Fibroblast of skin of scalp (primary cell): ENCODE measurements at regions not wholly inside any gene's neighbourhood (a gene's known extent, or its start where the extent isn't known, plus 50 kb on each side); places are given as distances from the start of the nearest gene placed in this dataset.
"Not testable (repeated sequence)": the region's sequence is repeated elsewhere in the genome, so short reads cannot be mapped to it uniquely, and the experiment has no call there.

Experiments used
- DNase-seq: peaks from one replicate; pipeline ENCODE4 v3.0.0-alpha.2; 2013

- DNase-seq = no peak
These were observed 465.8 kb upstream of the ANO5 start for GRCh38 chr11:21727102-21727501.

DNA sequence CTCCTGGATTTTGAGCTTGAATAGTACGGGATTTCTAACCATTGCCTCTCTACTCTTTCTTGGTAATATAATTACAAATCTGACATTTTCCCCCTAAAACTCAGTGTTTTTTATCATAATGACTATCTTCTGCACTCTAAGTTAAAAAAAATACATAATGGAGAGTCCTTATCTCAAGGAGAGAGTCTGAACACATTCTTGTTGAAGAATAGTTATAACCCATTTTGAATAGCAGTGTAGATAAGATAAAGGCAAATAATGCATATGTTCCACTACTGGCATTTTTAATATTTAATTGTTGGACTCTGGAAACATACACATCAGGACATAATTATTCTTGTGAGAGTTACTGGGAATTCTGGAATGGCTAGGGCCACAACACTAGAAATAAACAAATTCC, 456.5 kb upstream of the ANO5 start:
- DNase-seq = no peak

GRCh38 chr11:21752475-21753243, 440.2 kb upstream of the ANO5 start:
- DNase-seq = not testable (repeated sequence)

- DNase-seq = not testable (repeated sequence)
These were observed 439.6 kb upstream of the ANO5 start for GRCh38 chr11:21753244-21753767.

DNA sequence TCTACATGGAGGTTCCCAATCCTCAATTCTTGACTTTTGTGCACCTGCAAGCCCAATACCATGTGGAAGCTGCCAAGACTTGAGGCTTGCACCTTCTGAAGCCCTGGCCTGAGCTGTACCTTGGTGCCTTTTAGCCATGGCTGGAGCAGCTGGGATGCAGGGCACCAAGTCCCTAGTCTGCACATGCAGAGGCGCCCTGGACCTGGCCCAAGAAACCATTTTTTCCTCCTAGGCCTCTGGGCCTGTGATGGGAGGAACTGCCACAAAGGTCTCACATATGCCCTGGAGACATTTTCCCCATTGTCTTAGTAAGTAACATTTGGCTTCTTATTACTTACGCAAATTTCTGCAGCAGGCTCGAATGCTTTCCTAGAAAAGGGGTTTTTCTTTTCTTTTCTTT, 431.9 kb upstream of the ANO5 start:
- no peak for DNase-seq

DNA sequence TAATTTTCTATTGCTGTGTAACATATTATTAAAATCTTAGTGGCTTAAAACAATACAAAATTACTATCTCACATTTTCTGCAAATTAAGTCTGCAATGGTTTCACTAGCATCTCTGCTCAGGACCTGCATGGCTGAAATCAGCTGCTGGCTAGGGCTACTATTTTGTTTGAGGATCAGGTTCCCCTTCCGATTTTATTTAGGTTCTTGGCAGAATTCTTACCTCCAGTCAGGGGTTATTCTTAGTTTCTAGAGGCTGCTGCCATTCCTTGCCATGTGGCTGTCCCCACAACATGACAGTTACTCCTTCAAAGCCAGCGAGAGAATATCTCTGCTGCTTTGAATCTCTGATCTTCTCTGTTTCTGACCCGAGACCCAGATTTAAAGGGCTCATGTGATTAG, 424.5 kb upstream of the ANO5 start:
- no peak for DNase-seq

DNA sequence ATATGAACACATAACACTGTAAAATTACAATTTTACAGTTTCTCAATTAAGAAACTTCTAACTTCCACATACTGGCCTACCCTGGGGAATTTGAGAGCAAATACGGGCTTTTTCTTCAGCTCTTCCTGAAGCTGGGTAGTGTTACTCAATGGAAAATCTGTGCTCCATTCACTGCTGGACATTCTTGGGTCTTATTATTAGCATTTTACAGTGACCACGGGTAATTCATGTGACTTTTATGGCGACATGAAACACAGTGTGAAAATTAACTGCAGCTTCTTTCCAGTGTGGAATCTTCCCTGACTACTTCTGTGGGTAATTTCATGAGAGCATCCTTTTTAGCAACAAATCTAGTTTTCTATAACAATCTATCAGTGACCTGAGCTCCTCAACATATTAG, 423.7 kb upstream of the ANO5 start:
- DNase-seq = no peak

- no peak for DNase-seq
These were observed 421.8 kb upstream of the ANO5 start for GRCh38 chr11:21771097-21771496.

GRCh38 chr11:21774212-21774611, 418.7 kb upstream of the ANO5 start:
- no peak for DNase-seq

- no peak for DNase-seq
These were observed 417.0 kb upstream of the ANO5 start for GRCh38 chr11:21775911-21776310.

DNA sequence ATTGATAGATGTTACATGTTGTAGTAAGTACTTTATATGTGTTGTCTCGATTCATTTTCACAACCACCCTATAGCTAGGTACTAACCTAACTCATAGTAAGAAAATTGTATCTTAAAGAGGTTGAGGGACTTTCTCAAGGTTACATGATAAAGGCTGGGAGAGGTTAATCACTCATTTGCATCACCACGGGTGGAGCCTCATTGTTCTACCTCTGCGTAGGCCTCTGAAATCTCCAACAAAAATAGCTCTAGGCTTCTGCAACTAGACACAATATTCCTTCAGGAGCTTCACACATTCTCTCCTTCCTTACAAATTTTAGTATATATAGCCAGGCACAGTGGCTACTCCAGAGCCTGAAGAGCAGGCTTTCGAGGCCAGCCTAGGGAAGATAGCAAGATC, 408.9 kb upstream of the ANO5 start:
- no peak for DNase-seq

GRCh38 chr11:21785351-21785750, 407.5 kb upstream of the ANO5 start:
- no peak for DNase-seq

DNA sequence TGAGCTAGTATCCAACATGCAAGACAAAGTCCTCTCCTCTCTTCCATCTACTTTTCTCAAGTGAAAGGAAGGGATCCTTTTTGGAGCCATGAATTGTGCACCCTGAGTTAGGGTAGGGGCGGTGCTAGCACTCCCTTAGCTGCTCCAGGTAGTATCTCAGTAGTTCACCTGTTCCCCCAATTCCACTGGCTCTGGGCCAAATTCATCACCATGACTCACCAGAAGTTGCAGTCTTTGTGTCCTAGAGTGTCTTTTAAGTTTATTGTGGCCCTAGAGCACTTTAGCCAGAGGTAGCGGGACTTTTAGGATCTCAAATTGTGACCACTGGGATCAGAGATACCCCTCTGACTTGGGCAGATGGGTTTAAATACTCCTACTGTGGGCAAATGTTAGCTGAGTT, 398.6 kb upstream of the ANO5 start:
- DNase-seq = no peak

- DNase-seq = no peak
These were observed 394.7 kb upstream of the ANO5 start for GRCh38 chr11:21798216-21798615.

GRCh38 chr11:21804523-21804922, 388.4 kb upstream of the ANO5 start:
- not testable (repeated sequence) for DNase-seq

DNA sequence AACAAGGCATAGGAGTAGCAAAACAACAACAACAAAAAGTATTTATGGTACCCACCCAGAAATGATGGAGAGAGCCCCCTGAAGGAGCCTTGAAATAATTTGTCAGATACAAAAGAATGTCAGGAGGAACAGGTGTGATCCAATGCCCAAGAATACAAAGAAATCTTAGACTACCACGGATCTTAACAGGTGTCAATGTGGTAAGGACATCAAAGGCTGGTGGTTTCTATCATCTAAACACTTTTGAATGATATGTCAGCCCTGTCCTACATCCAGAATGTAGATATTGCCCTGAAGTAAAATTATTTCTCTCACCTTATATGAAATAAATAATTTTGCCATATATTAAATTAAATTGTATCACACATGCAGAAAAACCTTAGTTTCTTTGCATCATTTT, 386.4 kb upstream of the ANO5 start:
- no peak for DNase-seq

GRCh38 chr11:21806947-21807346, 385.9 kb upstream of the ANO5 start:
- DNase-seq = no peak

DNA sequence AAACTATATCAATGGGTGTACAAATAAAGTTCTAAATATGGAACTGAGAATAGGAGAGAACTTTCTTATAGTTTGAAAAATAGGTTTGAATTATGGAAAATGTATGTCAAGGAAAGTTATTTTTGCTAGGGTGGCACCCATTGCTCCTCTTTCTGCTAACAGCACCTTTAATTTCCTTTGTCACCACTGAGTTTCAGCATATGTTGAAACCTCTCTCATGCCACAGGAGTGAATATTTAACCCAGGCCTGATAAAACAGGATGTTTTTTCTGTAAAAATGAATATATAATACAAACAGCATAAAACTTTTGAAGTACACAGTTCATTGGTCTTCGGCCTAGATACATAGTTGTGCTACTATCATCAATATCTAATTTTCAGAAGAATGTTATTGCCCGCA, 385.5 kb upstream of the ANO5 start:
- DNase-seq = no peak

DNA sequence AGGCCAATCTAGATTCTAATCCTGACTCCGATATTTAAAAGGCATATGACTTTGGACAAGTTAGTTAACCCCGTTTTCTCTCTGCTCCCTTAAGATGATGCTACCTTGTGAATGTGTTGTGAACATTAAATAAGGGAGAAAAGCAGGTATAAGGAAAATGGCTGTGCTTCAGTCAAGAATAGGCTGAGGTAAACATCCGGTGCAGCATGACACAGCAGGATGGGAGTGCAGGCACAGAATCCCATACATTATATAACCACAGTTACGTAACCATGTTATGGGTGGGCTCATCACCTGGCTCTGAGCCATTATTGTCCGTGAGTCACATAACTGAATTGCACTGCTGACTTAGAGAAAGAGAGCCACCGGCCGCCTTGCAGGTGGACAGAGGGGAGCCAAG, 382.2 kb upstream of the ANO5 start:
- DNase-seq = no peak

DNA sequence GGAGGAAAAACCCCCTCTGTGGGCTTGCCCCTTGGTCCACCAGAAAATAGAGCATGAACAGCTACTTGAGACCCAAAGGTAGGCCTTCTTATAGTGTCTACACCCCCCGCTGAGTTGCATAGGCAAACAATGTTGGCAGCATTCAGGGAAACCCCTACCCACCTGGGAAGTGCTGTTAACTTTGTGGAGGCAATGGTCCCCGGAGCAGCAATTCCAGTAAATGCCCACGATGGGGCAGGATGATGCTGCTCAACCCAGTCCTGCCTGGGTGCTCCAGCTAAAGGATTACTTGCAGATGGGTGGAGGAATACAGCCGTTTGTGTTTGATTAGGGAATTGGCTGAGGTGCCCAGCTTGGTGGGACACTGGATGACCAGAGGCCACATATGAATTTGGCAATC, 381.3 kb upstream of the ANO5 start:
- no peak for DNase-seq

GRCh38 chr11:21814169-21814568, 378.7 kb upstream of the ANO5 start:
- no peak for DNase-seq

DNA sequence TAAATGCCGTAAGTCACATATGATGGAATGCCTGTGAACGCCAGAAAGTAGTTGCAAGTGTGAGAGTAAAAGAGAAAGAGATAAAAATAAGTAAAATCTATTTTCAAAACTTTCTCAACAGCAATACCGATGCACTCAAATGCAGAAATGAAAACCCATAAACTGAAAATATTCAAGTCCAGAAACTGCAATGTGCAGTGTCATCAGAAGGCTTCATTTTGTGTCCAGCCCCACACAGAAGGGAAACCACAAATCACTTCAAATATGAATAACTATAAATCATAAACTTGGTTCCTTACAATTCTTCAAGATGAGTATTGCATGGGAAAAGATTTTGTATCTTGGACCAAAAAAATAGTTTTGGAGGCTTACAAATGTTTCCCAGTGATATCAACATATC, 375.2 kb upstream of the ANO5 start:
- no peak for DNase-seq

- DNase-seq = no peak
These were observed 372.7 kb upstream of the ANO5 start for GRCh38 chr11:21820176-21820575.

DNA sequence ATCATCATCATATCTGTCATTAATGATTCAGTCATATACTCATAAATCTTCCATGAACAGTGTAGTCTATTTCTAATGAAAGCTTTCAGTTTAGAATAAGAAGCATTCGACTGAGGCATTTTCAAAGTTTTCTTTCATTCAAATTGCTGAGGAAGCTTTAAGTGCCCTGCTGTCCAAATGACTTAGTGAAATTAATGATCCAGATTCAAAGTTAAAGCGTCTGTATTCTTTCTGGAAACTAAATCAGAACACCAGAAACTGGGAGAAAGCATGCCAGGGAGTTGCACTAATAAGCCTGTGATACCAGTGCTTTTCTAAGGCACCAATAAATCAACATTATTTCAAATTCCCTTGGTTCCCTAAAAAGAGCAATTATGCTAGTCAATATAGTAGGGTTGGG, 367.8 kb upstream of the ANO5 start:
- no peak for DNase-seq

GRCh38 chr11:21838427-21838826, 354.5 kb upstream of the ANO5 start:
- DNase-seq = no peak
